ENCODE measurements at regions not wholly inside any gene's neighbourhood (a gene's known extent, or its start where the extent isn't known, plus 50 kb on each side); places are given as distances from the start of the nearest gene placed in this dataset.

- DNase-seq (ENCODE audit: low spot score) = no peak
- CTCF ChIA-PET = interaction anchor here (0.6 kb wide), 1 partner anchor 496 kb away, joined by 7 read pairs; no protein-coding TSS in a partner anchor
- Histone ChIP-seq H3K27me3 (replicated peaks; ENCODE audit: insufficient read depth, low read depth, low read length, poor library complexity) (no peaks in the 10 kb centered on the region), H3K36me3 (ENCODE audit: insufficient read depth, low read length, poor library complexity, severe bottlenecking) (no peaks in the 10 kb centered on the region), H3K9me3 (ENCODE audit: low read depth, low read length, poor library complexity, severe bottlenecking) (no peaks in the 10 kb centered on the region), H3K4me3 (ENCODE audit: low read depth, low read length, poor library complexity, severe bottlenecking) (no peak overlapping the region), H3K27ac (ENCODE audit: low read depth, low read length, poor library complexity, severe bottlenecking) (no peak overlapping the region), H3K4me1 (ENCODE audit: insufficient read depth, low read length, poor library complexity, severe bottlenecking) (peaks cover 33% of the 10 kb centered on the region)
- intact Hi-C loops (cut with micrococcal nuclease; ENCODE audit: unreplicated experiment) = no loop called here
- TF ChIP-seq EZH2 (IDR thresholded peaks at IDR 0.05; ENCODE audit: borderline replicate concordance, low read depth, low read length, poor library complexity, severe bottlenecking) = no peak
- TF ChIP-seq, protein P1, sequence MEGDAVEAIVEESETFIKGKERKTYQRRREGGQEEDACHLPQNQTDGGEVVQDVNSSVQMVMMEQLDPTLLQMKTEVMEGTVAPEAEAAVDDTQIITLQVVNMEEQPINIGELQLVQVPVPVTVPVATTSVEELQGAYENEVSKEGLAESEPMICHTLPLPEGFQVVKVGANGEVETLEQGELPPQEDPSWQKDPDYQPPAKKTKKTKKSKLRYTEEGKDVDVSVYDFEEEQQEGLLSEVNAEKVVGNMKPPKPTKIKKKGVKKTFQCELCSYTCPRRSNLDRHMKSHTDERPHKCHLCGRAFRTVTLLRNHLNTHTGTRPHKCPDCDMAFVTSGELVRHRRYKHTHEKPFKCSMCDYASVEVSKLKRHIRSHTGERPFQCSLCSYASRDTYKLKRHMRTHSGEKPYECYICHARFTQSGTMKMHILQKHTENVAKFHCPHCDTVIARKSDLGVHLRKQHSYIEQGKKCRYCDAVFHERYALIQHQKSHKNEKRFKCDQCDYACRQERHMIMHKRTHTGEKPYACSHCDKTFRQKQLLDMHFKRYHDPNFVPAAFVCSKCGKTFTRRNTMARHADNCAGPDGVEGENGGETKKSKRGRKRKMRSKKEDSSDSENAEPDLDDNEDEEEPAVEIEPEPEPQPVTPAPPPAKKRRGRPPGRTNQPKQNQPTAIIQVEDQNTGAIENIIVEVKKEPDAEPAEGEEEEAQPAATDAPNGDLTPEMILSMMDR (conservative IDR thresholded peaks at IDR 0.05; ENCODE audit: low read depth, low read length) = no peak
- no TSS peak for BruUV-seq (replicated peaks)
- POLR2A ChIA-PET (ENCODE audit: low non-redundant PET) = no interaction called here
Measured at GRCh38 chr1:14545422-14546025, 53.0 kb upstream of the KAZN start.

- DNase-seq (ENCODE audit: low spot score) = no peak
- Histone ChIP-seq H3K27me3 (replicated peaks; ENCODE audit: insufficient read depth, low read depth, low read length, poor library complexity) (no peaks in the 10 kb centered on the region), H3K4me3 (ENCODE audit: low read depth, low read length, poor library complexity, severe bottlenecking) (no peak overlapping the region), H3K9me3 (ENCODE audit: low read depth, low read length, poor library complexity, severe bottlenecking) (no peaks in the 10 kb centered on the region), H3K4me1 (ENCODE audit: insufficient read depth, low read length, poor library complexity, severe bottlenecking) (peaks cover 24% of the 10 kb centered on the region), H3K27ac (ENCODE audit: low read depth, low read length, poor library complexity, severe bottlenecking) (no peak overlapping the region), H3K36me3 (ENCODE audit: insufficient read depth, low read length, poor library complexity, severe bottlenecking) (no peaks in the 10 kb centered on the region)
- TF ChIP-seq, protein P1 (conservative IDR thresholded peaks at IDR 0.05; ENCODE audit: low read depth, low read length) = no peak
- no peak for TF ChIP-seq EZH2 (IDR thresholded peaks at IDR 0.05; ENCODE audit: borderline replicate concordance, low read depth, low read length, poor library complexity, severe bottlenecking)
- intact Hi-C loops (cut with micrococcal nuclease; ENCODE audit: unreplicated experiment) = no loop called here
- POLR2A ChIA-PET (ENCODE audit: low non-redundant PET) = no interaction called here
- CTCF ChIA-PET = interaction anchor here (0.6 kb wide), 1 partner anchor 495 kb away, joined by 7 read pairs; no protein-coding TSS in a partner anchor
- no TSS peak for BruUV-seq (replicated peaks)
Measured at GRCh38 chr1:14546416-14546815, 52.1 kb upstream of the KAZN start.

Measured in A673 (cell line).